ENCODE measurements at regions not wholly inside any gene's neighbourhood (a gene's known extent, or its start where the extent isn't known, plus 50 kb on each side); places are given as distances from the start of the nearest gene placed in this dataset.
"Not testable (repeated sequence)": the region's sequence is repeated elsewhere in the genome, so short reads cannot be mapped to it uniquely, and the experiment has no call there.

GRCh38 chr15:66865622-66866611 lies 163.9 kb downstream of the SMAD6 start:
- no peak for DNase-seq

DNA sequence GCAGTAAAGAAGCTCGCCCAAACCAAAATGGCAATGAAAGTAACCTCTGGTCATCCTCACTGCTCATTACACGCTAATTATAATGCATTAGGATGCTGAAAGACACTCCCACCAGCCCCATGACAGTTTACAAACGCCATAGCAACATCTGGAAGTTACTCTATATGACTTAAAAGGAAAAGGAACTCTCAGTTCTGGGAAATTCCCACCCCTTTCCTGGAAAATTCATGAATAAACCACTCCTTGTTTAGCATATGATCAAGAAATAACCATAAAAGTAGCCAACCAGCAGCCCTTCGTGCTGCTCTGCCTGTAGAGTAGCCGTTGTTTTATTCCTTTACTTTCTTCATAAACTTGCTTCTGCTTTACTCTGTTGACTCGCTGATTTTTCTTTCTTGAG lies 164.6 kb downstream of the SMAD6 start:
- no peak for DNase-seq

DNA sequence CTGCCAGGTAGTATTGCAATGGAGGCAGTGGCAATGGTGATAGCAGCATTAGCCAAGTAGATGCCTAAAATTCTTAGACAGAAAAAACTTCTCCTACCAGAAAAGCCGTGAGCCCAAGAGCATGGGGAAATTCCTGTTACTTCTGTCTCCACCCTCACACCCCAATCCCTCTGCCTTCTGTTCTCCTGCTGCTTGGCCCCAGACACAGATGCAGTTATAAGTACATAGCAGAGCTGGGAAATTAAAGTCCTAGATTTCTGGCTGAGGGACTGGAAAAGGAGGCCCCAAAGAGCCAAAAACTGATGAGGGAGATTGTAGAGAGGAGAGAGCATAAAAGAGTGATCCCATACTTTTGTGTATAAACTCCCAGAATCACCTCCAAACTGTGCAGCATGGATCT lies 166.9 kb downstream of the SMAD6 start:
- DNase-seq: no peak

GRCh38 chr15:66870880-66871388 lies 168.9 kb downstream of the SMAD6 start:
- no peak for DNase-seq

GRCh38 chr15:66872405-66872804 lies 170.4 kb downstream of the SMAD6 start:
- DNase-seq: no peak

GRCh38 chr15:66873331-66873730 lies 171.3 kb downstream of the SMAD6 start:
- not testable (repeated sequence) for DNase-seq

GRCh38 chr15:66873856-66874255 lies 171.8 kb downstream of the SMAD6 start:
- DNase-seq: no peak

DNA sequence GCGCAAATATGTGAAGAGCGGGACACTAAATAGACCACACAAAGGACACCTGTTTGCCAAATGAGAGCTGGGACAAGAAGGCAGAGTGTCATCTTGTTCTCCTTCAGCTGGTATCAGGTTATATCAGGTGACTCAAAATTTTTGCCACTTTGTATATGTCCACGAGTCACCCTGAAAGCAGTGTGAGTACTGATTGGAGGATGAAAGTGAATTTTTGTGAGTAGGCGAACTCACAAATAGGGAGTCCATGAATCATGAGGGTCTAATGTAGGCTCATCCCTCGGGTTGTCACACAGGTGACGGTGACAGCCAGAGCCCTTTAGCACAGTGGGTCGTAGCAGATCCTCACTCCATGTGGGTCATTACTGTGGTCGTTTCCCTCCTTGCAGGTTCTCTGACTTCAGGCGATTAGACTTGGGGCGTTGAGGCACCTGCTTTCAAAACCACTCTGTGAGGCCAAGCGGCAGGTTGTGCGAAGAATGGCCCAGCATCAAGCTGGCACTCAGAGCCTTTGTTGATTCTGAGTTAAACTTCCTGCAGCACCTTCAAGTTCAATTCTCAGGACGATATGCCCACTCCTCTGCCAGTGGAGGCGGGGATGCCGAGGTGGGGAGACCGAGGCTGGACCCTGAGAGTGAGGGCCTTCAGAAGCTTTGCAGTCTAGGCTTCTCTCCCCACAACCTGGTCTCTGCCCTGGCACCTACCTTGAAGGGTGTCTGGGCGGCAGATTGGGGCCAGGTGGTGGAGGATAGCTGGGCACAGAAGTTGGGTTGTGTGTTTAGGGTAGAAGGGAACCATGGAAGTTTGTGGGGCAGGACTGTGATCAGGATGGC lies 173.8 kb downstream of the SMAD6 start:
- DNase-seq: no peak

DNA sequence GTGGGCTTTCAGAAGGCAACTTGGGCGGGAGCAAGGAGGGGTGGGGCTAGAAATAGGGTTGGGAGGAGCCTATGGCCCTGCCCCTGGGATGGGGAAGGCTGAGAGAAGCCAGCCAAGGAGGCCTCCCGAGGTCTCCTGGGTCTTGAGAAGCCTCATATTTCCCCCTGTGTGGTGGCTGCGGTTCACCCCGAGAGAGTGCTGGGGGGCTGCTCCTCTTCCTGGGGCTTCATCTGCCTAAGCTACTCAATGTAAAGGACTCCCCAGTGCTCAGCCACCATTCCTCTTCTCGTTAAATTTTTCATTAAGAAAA lies 174.3 kb downstream of the SMAD6 start:
- DNase-seq: no peak

DNA sequence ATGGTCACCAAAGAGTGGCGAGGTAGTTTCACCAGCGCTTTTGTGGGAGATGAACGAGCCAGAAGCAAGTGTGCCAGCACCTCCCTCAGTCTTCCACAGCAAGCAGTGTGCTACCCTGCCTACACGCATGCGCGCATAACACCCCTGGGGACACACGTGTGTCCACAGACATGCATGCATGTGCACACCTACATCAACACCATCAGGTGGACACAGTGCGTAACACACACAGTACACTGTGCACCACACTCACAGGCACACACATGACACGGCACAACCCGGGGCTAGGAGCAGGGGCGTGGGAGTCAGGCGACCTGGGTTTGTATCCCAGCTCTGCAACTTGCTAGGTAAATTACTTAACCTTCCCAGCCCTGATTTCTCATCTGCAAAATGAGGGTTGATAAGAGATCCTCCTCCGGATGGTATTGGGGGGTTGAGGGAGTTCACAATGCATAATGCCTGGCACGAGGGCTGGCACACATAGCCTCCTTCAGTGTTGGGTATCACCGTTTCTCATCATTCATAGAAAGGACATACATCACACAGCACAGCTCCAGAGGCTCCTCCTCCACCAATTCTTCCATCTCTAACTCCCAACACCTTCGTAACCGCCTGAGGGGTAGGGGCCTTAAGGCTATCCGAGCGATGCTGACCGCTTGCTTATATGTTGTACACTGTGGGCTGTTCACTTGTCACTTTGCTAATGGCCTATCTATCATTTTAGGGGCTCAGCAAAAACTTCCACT lies 174.9 kb downstream of the SMAD6 start:
- no peak for DNase-seq

DNA sequence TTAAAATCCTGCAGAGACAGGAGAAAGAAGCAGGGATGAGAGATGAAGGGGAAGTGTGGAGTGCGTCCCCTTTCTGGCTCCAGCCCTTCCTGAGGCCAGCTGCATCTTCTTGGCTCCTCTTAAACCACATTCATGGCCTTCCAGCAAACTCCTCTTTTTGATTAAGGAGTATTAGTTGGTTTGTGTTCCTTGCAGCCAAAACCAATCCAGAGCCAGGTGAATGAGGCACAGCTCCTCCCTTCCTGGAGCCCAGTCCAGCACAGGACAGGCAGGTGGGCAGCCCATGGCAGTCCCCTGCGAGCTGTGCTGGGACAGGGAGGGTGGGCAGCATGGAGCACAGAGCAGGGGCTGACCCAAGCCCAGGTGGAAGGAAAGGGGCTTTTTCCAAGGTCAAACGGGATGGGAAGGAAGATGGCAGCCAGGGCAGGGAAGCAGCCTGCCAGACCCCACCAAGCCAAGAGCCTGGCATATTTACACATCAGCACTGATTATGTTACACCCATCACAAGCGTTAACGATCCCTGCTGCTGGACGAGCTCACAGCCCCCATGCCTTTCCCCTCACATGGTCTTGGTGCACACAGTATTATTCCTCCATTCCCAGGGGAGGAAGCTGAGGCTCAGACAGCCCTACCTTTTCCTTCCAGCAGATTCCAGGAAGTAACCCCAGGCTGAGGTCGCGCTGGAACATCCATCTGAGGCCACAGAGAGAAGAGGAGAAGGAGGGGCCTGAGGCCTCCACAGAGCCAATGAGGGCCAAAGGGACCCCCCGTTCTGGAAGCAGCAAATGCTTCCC lies 175.6 kb downstream of the SMAD6 start:
- no peak for DNase-seq

GRCh38 chr15:66878761-66879160 lies 176.7 kb downstream of the SMAD6 start:
- no peak for DNase-seq

GRCh38 chr15:66879531-66880368 lies 177.7 kb downstream of the SMAD6 start:
- DNase-seq: no peak

- no peak for DNase-seq
Measured at GRCh38 chr15:66880380-66881155, 178.5 kb downstream of the SMAD6 start.

DNA sequence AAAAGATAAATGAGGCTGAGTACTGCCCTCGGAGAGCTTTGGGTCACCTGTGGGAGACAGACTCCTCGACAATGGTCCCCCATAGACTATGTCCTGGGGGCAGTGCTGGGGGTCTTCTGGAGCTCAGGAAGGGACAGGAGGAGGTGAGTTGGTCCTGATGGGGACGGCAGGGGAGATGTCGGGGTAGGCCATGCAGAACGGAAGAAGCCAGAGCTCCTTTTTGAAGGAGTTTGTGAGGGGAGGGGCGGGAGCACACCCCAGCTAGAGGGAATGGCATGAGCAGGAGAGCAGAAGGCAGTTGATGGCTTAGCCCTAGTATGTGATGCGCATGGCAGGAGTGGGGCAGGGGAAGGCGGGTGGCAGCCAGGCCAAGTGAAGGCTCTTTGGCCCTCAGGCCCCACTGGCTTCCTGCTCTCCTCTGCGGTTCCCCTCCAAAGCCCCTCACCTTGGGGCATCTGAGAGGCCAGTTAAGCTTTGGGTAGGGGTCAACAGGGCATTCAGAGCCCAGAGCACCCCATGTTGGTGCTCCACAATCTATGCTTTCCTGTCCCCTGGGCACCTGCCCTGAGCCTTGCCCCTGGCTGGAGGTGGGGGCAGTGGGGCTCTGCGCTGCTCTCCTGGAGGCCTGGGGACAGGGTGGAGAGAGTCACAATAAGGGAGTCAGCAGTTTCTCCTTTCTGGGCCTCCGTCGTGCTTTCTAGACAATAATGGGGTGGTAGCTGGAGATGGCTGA lies 179.3 kb downstream of the SMAD6 start:
- DNase-seq: no peak

DNA sequence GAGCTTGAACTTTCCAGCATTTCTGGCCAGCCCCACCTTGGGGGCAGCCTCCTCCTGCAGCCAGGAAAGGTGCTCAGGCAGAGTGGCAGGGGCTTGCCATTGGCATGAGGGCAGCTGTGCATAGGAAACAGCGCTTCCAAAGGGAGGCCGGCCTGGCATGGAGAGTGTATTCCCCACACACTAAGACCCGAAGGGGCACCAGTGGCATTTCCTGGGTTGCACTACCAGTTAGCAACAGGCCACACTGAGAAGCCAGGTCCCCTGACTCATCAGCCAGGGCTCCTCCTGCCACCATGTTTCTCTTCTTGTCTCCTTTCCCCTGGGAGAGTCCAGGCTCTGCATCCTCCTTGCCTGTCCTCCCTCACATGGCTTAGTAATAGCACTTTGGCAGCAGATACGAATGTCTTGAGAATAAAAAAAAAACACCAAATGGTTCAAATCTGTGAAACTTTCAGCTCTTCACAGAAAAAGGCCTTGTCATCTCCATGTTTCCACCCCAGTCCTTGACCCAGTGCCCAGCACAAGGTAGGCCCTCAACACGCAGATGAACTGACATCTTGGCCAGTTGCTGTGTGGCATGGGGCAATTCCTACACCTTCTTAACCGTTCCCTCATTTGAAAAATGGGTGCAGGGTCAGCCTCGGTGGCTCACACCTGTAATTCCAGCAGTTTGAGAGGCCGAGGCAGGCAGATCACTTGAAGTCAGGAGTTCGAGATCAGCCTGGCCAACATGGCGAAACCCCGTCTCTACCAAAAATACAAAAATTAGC lies 180.4 kb downstream of the SMAD6 start:
- DNase-seq: no peak

GRCh38 chr15:66883284-66883911 lies 181.4 kb downstream of the SMAD6 start:
- no peak for DNase-seq

DNA sequence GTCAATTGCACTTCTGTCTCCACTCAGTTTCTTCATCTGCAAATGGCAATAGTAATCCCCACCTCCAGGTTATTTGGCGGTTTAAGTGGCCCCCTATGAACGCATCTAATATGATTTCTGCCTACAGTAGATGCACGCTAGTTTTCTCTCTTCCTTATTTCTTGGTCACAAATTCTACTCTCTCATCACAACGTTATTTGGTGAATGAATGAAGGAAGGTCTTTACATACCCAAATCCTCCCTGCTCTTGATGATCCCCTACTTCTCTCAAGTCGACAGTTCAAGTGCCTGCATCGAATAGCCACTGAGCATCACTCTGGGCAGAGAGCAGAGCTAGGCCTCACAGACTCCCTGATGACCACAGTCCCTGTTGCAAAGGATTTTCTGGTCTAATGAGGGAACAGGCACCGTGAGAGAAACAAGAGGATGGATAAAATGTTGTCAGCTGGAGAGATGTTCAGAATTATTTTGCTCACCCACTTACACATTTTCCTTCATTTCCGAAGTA lies 181.2 kb upstream of the SMAD3 start:
- no peak for DNase-seq

Data from activated CD4-positive, alpha-beta T cell treated with anti-CD3 and anti-CD28 coated beads, Interleukin-2, Interleukin-6, amounts not matched to agents 100 ng/mL and 50 ng/mL, durations not matched to agents 16 hours and 8 hours (primary cell).